SK-MEL-5 (cell line): ENCODE measurements at regions not wholly inside any gene's neighbourhood (a gene's known extent, or its start where the extent isn't known, plus 50 kb on each side); places are given as distances from the start of the nearest gene placed in this dataset.
"Not testable (repeated sequence)": the region's sequence is repeated elsewhere in the genome, so short reads cannot be mapped to it uniquely, and the experiment has no call there.

Source experiments
- DNase-seq: peaks from one replicate; pipeline ENCODE4 v3.0.0-alpha.2; 2016; ENCODE audit warnings: low read depth, low spot score
- in situ Hi-C: cut with HindIII; loops from 2 replicates; pipeline ENCODE4 v1.10.0; 2016; ENCODE audit warnings: low sequenced_read_pairs, high pct_unique_total_duplicates, low pct_unique_long_range_greater_than_20kb

- DNase-seq, in situ Hi-C loops: not testable (repeated sequence)
Measured at GRCh38 chr20:48436609-48437008, 391.2 kb downstream of the PREX1 start.

GRCh38 chr20:48433178-48433577, 394.6 kb downstream of the PREX1 start:
- in situ Hi-C loops = no loop called here
- DNase-seq = no peak

GRCh38 chr20:48432494-48432832, 395.3 kb downstream of the PREX1 start:
- no peak for DNase-seq
- in situ Hi-C loops = no loop called here

GRCh38 chr20:48431653-48432493, 395.9 kb downstream of the PREX1 start:
- DNase-seq = peak; percentile 39
- in situ Hi-C loops = no loop called here

GRCh38 chr20:48426630-48427029, 401.2 kb downstream of the PREX1 start:
- in situ Hi-C loops = no loop called here
- DNase-seq = no peak

- DNase-seq = no peak
- in situ Hi-C loops = no loop called here
Measured at GRCh38 chr20:48425817-48426612, 401.8 kb downstream of the PREX1 start.

GRCh38 chr20:48425321-48425720, 402.5 kb downstream of the PREX1 start:
- DNase-seq = no peak
- in situ Hi-C loops = no loop called here

GRCh38 chr20:48422242-48422960, 405.4 kb downstream of the PREX1 start:
- in situ Hi-C loops = no loop called here
- DNase-seq = no peak

GRCh38 chr20:48421547-48421946, 406.3 kb downstream of the PREX1 start:
- no peak for DNase-seq
- in situ Hi-C loops = no loop called here

- in situ Hi-C loops = no loop called here
- DNase-seq = no peak
Measured at GRCh38 chr20:48420176-48420575, 407.6 kb downstream of the PREX1 start.

- DNase-seq = no peak
- in situ Hi-C loops = no loop called here
Measured at GRCh38 chr20:48419173-48419572, 408.6 kb downstream of the PREX1 start.

GRCh38 chr20:48416002-48416401, 411.8 kb downstream of the PREX1 start:
- DNase-seq = no peak
- in situ Hi-C loops = no loop called here

- in situ Hi-C loops = no loop called here
- no peak for DNase-seq
Measured at GRCh38 chr20:48414786-48415185, 413.0 kb downstream of the PREX1 start.

- in situ Hi-C loops = no loop called here
Measured at GRCh38 chr20:48411919-48412522, 415.8 kb downstream of the PREX1 start.

GRCh38 chr20:48411245-48411644, 416.6 kb downstream of the PREX1 start:
- in situ Hi-C loops = no loop called here
- DNase-seq = peak; percentile 60

More at GRCh38 chr20:48411919-48412522, 415.8 kb downstream of the PREX1 start:
- no peak for DNase-seq

GRCh38 chr20:48409055-48409615, 418.7 kb downstream of the PREX1 start:
- DNase-seq = no peak
- in situ Hi-C loops = no loop called here

GRCh38 chr20:48407710-48408109, 420.1 kb downstream of the PREX1 start:
- in situ Hi-C loops = no loop called here

GRCh38 chr20:48406912-48407340, 420.9 kb downstream of the PREX1 start:
- in situ Hi-C loops = no loop called here
- DNase-seq = no peak

More at GRCh38 chr20:48407710-48408109, 420.1 kb downstream of the PREX1 start:
- no peak for DNase-seq
